Endothelial cell of umbilical vein (primary cell): ENCODE measurements at regions not wholly inside any gene's neighbourhood (a gene's known extent, or its start where the extent isn't known, plus 50 kb on each side); places are given as distances from the start of the nearest gene placed in this dataset.

Experiments used
- BruUV-seq: library from RNA; stranded (reverse); fragments of 400-500 nt; replicated peaks from 2 replicates; lab custom pipeline; 2021; lab: Mats Ljungman, UMichigan
- CTCF ChIA-PET: fragments of 300-600, 350-600 bp; sonication (Branson Sonifier 250); formaldehyde crosslinking; loops from one replicate; lab custom pipeline; 2021; ENCODE audit warnings: antibody characterized with exemption, inconsistent platforms; lab: Charles Lee
- POLR2A ChIA-PET: fragments of 300-600, 350-600 bp; sonication (Branson Sonifier 250); formaldehyde crosslinking; loops from one replicate; lab custom pipeline; 2021; ENCODE audit warnings: antibody characterized with exemption, inconsistent platforms; lab: Charles Lee
- DNase-seq: peaks from one replicate; pipeline ENCODE4 v3.0.0-alpha.2; 2011; ENCODE audit warnings: low read depth, low spot score
- FAIRE-seq: peaks from 2 replicates; lab custom pipeline; 2011; peaks lifted over from hg19 to GRCh38; lab: Jason Lieb, UNC
- H2AFZ ChIP-seq: 2 replicates; pipeline ENCODE4 v1.6.0; 2012; ENCODE audit warnings: low read depth, low read length, control low read depth, inconsistent platforms
- H3K27ac ChIP-seq: 2 replicates; pipeline ENCODE4 v1.5.1; 2011; ENCODE audit warnings: low read depth, mild to moderate bottlenecking, control low read depth, low read length, moderate library complexity; ENCODE audit not compliant: insufficient read depth
- H3K27me3 ChIP-seq, 2 experiments: 2 replicates each; pipeline versions ENCODE4 v1.6.0 to v1.6.1; 2011; ENCODE audit warnings: low read length in 2 of 2, mixed read lengths in 1 of 2; ENCODE audit not compliant: control insufficient read depth in 2 of 2, insufficient read depth in 2 of 2
- H3K36me3 ChIP-seq, 2 experiments: 2 replicates in 1 of 2; 3 replicates in 1 of 2; pipeline ENCODE4 v1.5.1; 2011; ENCODE audit warnings: low read length in 2 of 2, mild to moderate bottlenecking in 1 of 2, moderate library complexity in 1 of 2; ENCODE audit not compliant: control insufficient read depth in 2 of 2, insufficient read depth in 2 of 2; ENCODE audit errors: extremely low read depth in 1 of 2
- H3K4me1 ChIP-seq: 3 replicates; pipeline ENCODE4 v1.5.1; 2011; ENCODE audit warnings: mild to moderate bottlenecking, low read length; ENCODE audit not compliant: control insufficient read depth, insufficient read depth; ENCODE audit errors: extremely low read depth
- H3K4me2 ChIP-seq: 2 replicates; pipeline ENCODE4 v1.6.1; 2011; ENCODE audit warnings: low read length, control low read depth, mixed read lengths; ENCODE audit not compliant: insufficient read depth
- H3K4me3 ChIP-seq, 3 experiments: fragments of 200-600 bp in 1 of 3; sonication (generic), shearing (Covaris generic) in 1 of 3; replicated peaks in 1 of 3; 2 replicates each; pipeline ENCODE4 v1.5.1; 2011 to 2016; ENCODE audit warnings: control low read depth in 3 of 3, low read length in 3 of 3, mild to moderate bottlenecking in 2 of 3, inconsistent platforms in 1 of 3, low read depth in 1 of 3, moderate library complexity in 1 of 3; ENCODE audit not compliant: insufficient read depth in 1 of 3
- H3K79me2 ChIP-seq: 2 replicates; pipeline ENCODE4 v1.6.0; 2012; ENCODE audit warnings: low read length, inconsistent platforms; ENCODE audit not compliant: control insufficient read depth, insufficient read depth
- H3K9ac ChIP-seq: replicated peaks from 2 replicates; pipeline ENCODE3; 2011; ENCODE audit warnings: low read length, control low read depth; ENCODE audit not compliant: insufficient read depth; ENCODE audit errors: extremely low read depth
- H3K9me1 ChIP-seq: replicated peaks from 3 replicates; pipeline ENCODE4 v1.6.0; 2011; ENCODE audit warnings: mild to moderate bottlenecking, low read length; ENCODE audit not compliant: control insufficient read depth, insufficient read depth; ENCODE audit errors: extremely low read depth
- H3K9me3 ChIP-seq: replicated peaks from 2 replicates; pipeline ENCODE4 v1.5.1; 2012; ENCODE audit warnings: low read length, inconsistent platforms; ENCODE audit not compliant: control insufficient read depth, insufficient read depth
- H4K20me1 ChIP-seq: replicated peaks from 2 replicates; pipeline ENCODE3; 2011; ENCODE audit warnings: mild to moderate bottlenecking, low read length; ENCODE audit not compliant: control insufficient read depth, insufficient read depth; ENCODE audit errors: extremely low read depth
- EZH2 ChIP-seq: IDR thresholded peaks from 2 replicates; pipeline ENCODE4 v1.6.1; 2012; ENCODE audit warnings: borderline replicate concordance, low read depth, mild to moderate bottlenecking, moderate library complexity, low read length, inconsistent platforms; ENCODE audit not compliant: severe bottlenecking
- FOS ChIP-seq: IDR thresholded peaks from 2 replicates; pipeline ENCODE4 v1.6.1; 2011; ENCODE audit warnings: mild to moderate bottlenecking, low read length, moderate library complexity, borderline replicate concordance; ENCODE audit not compliant: insufficient read depth
- GATA2 ChIP-seq: IDR thresholded peaks from 2 replicates; pipeline ENCODE4 v1.7.0; 2011; ENCODE audit warnings: low read depth, mild to moderate bottlenecking, moderate library complexity, mixed read lengths, low read length; ENCODE audit not compliant: insufficient read length, insufficient read depth
- JUN ChIP-seq: IDR thresholded peaks from 2 replicates; pipeline ENCODE4 v1.6.1; 2011; ENCODE audit warnings: borderline replicate concordance, low read depth; ENCODE audit not compliant: insufficient read length, insufficient read depth
- MAX ChIP-seq: IDR thresholded peaks from 2 replicates; pipeline ENCODE4 v1.6.1; 2011; ENCODE audit not compliant: insufficient read depth, insufficient read length
- MYC ChIP-seq: IDR thresholded peaks from one replicate; pipeline ENCODE4 v1.6.1; 2011; ENCODE audit warnings: mild to moderate bottlenecking, low read depth, low read length
- POLR2A ChIP-seq: IDR thresholded peaks from 2 replicates; pipeline ENCODE4 v1.6.1; 2012; ENCODE audit warnings: low read depth, mild to moderate bottlenecking, control low read depth, low read length
- POLR2AphosphoS5 ChIP-seq: IDR thresholded peaks from 2 replicates; pipeline ENCODE4 v1.6.1; 2012; ENCODE audit warnings: low read depth, mild to moderate bottlenecking, control low read depth, low read length, moderate library complexity; ENCODE audit not compliant: insufficient read depth
- dilution Hi-C: fragments of 300-500 bp; cut with MboI; formaldehyde crosslinking; loops from one replicate; pipeline ENCODE4 v1.15.0; 2019; ENCODE audit warnings: low sequenced_read_pairs; ENCODE audit not compliant: extremely low pct_ligation_motif_present
- intact Hi-C: fragments of 100-400 bp; cut with micrococcal nuclease; formaldehyde crosslinking; loops from one replicate; pipeline ENCODE4 v1.10.0; 2022
- TF ChIP-seq, protein P1 (sequence below), 2 donors: IDR thresholded peaks; 1 replicate in 1 of 2; 2 replicates in 1 of 2; pipeline ENCODE4 v1.5.1; 2011; ENCODE audit warnings: low read length in 2 of 2, mild to moderate bottlenecking in 2 of 2, moderate library complexity in 2 of 2, control low read depth in 1 of 2, inconsistent platforms in 1 of 2, low read depth in 1 of 2; ENCODE audit not compliant: insufficient read depth in 1 of 2; ENCODE audit errors: extremely low read depth in 1 of 2

DNA sequence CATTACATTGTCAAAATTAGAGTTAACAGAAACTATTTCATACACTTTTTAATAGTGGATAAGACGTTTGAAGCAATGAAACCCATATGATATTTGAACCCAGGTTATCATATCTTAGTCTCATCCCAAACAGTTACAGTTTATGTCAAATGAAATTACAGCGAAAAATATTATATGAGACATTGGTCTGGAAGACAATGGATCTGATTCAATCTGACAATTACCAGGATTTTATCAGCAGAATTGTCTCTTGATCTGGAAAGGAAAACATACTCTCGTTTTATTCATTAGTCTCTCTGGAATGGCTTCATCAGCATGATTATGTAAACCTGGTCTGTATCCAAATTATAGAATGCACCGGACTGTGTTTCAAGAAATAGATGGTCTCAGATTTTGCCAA, 818.6 kb downstream of the NCAM2 start:
- Histone ChIP-seq H3K36me3 (no peaks in the 10 kb centered on the region), H3K9me1 (no peaks in the 10 kb centered on the region), H2AFZ (no peak overlapping the region), H3K4me1 (no peaks in the 10 kb centered on the region), H4K20me1 (no peaks in the 10 kb centered on the region), H3K4me3 (no peak overlapping the region), H3K79me2 (no peaks in the 10 kb centered on the region), H3K27ac (no peak overlapping the region), H3K9ac (no peak overlapping the region), H3K27me3 (no peaks in the 10 kb centered on the region), H3K9me3 (no peaks in the 10 kb centered on the region), H3K4me2 (no peak overlapping the region)
- TF ChIP-seq MYC (no peak), FOS (no peak), POLR2A (no peak), POLR2AphosphoS5 (no peak), EZH2 (no peak)
- TF ChIP-seq, protein P1, sequence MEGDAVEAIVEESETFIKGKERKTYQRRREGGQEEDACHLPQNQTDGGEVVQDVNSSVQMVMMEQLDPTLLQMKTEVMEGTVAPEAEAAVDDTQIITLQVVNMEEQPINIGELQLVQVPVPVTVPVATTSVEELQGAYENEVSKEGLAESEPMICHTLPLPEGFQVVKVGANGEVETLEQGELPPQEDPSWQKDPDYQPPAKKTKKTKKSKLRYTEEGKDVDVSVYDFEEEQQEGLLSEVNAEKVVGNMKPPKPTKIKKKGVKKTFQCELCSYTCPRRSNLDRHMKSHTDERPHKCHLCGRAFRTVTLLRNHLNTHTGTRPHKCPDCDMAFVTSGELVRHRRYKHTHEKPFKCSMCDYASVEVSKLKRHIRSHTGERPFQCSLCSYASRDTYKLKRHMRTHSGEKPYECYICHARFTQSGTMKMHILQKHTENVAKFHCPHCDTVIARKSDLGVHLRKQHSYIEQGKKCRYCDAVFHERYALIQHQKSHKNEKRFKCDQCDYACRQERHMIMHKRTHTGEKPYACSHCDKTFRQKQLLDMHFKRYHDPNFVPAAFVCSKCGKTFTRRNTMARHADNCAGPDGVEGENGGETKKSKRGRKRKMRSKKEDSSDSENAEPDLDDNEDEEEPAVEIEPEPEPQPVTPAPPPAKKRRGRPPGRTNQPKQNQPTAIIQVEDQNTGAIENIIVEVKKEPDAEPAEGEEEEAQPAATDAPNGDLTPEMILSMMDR (IDR thresholded peaks at IDR 0.05; ENCODE audit: extremely low read depth in 1 of 2, insufficient read depth in 1 of 2, low read depth in 1 of 2, low read length in 2 of 2): no peak
- dilution Hi-C loops (no loop called here), intact Hi-C loops (no loop called here)
- ChIA-PET POLR2A (no interaction called here), CTCF (no interaction called here)
- no peak for FAIRE-seq
- no TSS peak for BruUV-seq
- no peak for DNase-seq

DNA sequence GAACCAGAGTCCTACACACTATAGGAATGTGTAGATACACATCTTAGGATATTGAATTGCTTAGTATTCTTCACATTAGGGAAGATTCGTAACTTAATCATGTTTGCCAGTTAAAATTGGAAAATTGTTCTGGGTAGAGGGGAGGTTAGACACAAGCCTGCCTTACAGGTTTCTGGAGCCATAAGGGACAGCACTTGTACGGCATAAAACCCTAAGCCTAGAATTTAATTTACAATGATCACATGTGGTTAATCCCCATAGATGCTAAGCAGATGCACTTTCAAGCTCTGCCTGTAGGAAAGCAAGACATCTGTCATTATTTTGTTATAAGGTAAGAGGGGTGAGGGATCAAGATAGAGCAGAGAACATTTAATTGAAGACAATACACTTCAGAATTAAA, 820.7 kb downstream of the NCAM2 start:
- Histone ChIP-seq H3K4me3 (no peak overlapping the region), H3K9ac (no peak overlapping the region), H3K9me1 (no peaks in the 10 kb centered on the region), H3K36me3 (no peaks in the 10 kb centered on the region), H3K9me3 (no peaks in the 10 kb centered on the region), H4K20me1 (no peaks in the 10 kb centered on the region), H3K27ac (no peak overlapping the region), H3K79me2 (no peaks in the 10 kb centered on the region), H3K4me1 (no peaks in the 10 kb centered on the region), H2AFZ (no peak overlapping the region), H3K27me3 (no peaks in the 10 kb centered on the region), H3K4me2 (no peak overlapping the region)
- intact Hi-C loops (no loop called here), dilution Hi-C loops (no loop called here)
- DNase-seq (no peak), FAIRE-seq (no peak)
- CTCF ChIA-PET: no interaction called here
- POLR2A ChIA-PET: no interaction called here
- TF ChIP-seq POLR2A: no peak
- no peak for TF ChIP-seq EZH2
- TF ChIP-seq, protein P1 (IDR thresholded peaks at IDR 0.05; ENCODE audit: extremely low read depth in 1 of 2, insufficient read depth in 1 of 2, low read depth in 1 of 2, low read length in 2 of 2): no peak
- TF ChIP-seq MYC: no peak
- TF ChIP-seq MAX: no peak
- no peak for TF ChIP-seq POLR2AphosphoS5
- no peak for TF ChIP-seq FOS
- TF ChIP-seq JUN: no peak
- no peak for TF ChIP-seq GATA2
- no TSS peak for BruUV-seq
